GM21423 (cell line): ENCODE measurements at regions not wholly inside any gene's neighbourhood (a gene's known extent, or its start where the extent isn't known, plus 50 kb on each side); places are given as distances from the start of the nearest gene placed in this dataset.

Experiments used
- ATAC-seq: cut with Tn5 transposase; IDR thresholded peaks from one replicate; pipeline ENCODE4 v1.9.1; 2021; ENCODE audit warnings: mild to moderate bottlenecking, moderate library complexity; ENCODE audit not compliant: unreplicated experiment

DNA sequence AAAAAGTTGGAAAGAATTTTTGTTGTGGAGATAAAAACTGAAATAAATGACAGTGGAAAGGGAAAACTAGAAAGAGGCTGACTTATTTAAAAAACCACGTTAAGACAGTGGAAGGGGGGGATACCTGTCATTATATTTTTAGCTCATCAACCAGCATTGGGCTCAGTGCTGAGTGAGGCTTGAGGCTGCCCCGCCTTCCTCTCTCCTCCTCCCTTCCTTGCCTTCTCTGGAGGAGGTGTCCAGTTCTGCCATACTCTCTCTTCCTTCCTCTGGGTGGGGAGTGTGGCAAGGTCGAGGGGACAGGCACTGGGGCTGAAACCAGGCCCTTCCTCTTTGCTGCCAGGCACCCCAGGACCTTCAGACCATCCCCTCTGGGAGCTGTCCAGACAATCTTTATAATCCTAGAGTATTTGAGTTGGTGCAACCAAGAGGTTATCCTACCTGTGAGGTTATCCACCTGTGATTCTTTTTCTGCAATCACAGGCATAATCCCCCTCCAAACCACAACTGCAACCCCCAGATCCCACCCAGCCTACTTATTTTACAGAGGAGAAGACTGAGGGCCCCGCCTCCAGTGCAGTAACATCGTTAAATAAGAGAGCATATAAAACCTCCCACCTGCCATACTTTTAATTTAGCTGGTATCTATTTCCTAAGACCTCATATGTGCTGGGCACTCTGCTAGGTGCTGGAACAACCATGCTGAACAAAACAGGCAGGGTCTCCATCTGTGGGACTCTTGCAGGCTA is 578.5 kb downstream of the BUD13 start:
- no peak for ATAC-seq

DNA sequence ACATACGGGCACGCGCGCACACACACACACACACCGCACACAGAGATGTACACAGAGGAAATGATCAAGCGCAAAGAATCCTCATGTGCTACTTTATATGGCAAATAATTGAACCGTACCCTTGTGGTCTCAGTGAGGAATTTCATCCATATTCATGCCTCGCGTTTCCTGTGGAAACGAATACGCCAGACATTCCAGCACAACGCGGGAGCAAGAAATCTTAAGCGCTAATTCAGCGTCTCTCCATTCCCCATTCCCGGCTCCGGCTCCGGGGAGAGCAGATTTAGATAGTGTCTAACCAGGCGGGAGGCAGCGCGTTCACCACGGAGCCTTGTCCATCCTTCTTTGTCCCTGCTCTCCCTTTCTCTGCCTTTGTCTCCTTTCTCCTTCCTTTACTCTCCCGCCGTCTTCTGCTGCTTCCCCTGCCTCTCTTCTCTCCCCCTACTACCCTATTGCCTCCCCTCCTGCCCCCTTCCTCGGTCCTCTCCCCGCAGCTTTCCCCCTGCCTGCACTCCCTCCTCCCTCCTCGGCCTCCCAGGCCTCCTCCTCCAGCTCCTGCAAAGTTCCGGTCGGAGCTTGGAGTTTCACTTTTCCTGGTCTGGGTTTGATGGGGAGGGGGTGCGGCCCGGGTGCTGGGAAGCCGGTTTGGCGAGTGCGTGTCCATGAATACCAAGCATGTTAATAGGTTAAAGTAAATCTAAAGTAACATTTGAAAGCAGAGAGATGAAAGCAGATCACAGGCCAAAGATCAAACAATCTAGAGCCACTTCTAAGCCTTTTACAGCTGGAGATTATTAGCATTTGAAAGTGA is 579.3 kb downstream of the BUD13 start:
- ATAC-seq = no peak

DNA sequence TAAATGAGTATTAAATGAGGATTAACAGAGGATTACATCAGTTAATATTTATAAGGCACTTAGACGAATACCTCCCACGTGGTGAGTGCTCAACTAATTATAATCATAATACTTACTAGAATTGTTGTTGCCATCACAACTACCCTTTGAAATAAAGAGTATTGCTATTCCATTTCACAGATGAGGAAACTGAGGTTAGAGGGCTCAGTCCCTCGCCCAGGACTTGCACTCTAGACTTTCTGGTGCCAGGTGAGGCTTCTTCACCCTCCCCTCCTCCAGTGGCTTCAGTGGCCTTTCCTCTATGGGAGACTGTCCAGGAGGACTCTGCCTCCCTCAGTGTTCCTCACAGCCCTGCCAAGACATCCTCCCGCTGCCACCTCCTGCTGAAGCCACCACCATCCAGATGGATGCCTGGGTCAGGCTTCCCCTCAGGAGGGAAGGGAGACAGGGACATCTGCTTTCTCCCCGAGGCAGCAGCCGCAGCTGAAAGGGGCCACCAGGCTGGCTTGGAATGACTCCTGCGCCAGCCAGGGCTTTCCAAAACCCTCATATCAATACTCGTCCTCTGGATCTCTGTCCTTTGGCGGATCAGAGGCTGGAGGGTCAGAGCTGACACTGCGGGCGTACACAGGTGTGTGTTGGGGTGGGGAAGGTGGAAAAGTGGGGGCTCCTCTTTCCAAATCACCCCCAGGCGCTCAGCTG is 580.1 kb downstream of the BUD13 start:
- ATAC-seq = no peak

DNA sequence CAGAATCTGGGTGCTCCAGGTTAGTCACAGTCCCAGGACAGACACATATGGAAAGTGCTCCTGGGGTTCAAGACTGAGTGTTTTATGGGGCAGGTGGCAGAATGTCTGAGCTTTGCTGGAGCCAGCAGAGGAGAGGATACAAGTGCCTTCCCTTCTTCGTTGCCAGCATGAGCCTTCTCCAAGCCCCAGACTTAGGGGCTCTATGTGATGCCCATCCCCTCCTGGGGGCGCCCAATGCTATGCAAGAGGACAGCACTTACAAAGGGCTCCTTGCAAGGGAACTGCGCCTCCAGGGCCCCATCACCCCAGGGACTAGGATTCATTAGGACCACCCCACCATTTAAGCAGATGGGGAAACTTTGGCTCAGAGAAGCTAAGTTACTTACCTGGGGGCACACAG is 581.9 kb downstream of the BUD13 start:
- no peak for ATAC-seq

DNA sequence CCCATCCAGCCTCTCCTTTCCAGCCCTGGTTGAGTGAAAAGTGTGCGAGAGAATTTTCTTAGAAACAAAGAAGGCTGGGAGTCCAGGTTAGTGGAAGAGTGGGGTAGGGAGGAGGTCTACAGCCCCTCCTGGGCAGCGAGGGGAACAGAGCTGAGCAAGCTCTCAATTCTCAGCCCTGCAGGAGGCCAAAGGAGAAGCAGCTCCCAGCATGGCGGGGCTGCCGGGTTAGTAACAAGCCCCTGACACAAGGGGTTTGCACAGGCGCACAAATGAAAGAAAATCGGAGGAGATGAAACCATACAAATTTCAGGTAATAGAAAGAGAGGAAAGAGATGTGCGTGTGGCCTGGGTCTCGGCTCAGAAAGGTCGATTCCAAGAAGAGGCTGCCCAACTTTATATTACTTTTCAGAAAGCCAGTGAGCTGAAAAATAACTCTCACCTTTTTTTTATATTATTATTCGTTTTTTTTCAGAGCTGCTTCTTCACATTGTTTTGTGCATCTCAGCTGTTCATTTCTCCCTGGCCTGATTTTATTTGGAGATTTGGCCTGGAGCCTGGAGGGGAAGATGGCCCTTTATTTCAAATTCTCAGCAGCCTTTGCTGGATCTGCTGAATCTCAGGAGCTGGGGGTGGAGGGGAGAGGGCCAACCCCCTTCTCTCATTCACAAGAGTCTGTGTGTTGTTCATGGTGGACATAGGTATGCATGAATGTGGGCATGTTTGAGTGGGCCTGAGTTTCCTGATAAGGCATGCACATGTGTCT is 583.2 kb downstream of the BUD13 start:
- ATAC-seq = no peak

DNA sequence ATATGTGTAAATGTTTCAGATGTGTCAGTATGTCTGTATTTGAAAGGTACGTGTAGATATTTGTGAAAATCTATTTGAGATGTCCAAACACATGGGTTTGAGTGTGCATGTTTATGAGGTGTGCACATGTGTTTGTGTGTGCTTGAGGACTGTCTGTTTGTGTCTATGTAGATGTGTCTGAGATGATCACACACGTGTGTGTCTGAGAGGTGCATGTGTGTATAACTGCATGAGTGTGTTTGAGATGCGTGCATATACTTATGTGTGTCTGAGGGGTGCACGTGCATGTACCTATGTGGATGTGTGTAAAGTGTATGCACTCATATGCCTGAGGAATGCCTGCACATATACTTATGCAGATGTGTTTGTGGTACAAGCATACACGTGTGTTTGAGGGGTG is 584.4 kb downstream of the BUD13 start:
- ATAC-seq = no peak

DNA sequence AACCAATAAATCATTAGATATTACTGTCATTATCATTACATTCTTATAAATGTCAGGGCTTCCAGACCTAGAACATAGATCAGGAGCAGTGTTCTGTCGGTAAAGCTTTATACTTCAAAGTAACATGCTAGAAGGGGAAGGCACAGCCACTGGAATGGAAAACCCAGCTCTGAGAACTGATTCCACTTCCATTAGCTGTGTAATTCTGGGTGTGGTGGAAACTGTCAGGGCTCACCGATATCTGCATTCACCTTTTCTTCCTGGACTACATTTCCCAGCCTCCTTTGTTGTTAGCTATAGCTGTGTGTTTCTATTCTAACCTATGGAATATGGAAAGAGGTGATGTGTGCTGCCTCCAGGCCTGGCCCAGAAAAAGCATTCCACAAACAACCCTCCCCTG is 585.8 kb downstream of the BUD13 start:
- ATAC-seq = no peak

DNA sequence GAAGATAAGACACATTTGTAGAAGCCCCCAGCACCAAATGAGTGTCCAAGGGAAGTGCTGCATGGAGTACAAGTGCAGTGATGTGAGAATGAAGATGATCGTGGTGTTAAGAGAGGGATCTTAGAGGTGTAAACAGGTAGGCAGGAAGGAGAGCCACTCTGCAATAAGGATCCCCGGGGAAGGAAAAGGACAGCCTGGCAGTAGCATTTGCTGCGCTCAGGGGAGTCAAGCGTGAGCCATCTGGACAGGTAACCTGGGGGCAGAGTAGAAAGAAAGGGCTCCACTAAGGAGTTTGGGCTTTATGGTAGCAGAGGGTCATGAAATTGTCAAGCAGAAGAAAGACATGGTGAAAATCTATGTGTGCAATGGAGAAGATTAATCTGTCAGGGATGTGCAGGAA is 587.2 kb downstream of the BUD13 start:
- no peak for ATAC-seq

DNA sequence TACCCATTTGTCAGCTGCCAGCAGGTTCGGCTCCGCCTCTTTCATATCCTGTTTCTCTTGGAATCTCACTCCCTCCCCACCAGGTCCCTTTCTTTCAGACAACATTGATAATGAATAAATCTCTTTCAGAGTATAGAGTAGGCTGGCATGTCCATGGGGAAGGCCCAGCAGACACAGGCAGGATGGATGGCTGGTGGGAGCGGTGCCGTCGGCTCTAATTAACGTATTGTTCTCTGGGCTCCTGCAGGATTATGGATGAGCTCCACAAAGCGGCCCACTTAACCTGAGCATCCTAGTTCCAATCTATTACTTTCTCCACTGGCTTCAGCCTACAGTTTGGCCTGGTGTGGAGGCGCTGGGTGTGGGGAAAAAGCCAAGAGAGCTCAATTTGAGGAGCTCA is 588.0 kb downstream of the BUD13 start:
- ATAC-seq = no peak

DNA sequence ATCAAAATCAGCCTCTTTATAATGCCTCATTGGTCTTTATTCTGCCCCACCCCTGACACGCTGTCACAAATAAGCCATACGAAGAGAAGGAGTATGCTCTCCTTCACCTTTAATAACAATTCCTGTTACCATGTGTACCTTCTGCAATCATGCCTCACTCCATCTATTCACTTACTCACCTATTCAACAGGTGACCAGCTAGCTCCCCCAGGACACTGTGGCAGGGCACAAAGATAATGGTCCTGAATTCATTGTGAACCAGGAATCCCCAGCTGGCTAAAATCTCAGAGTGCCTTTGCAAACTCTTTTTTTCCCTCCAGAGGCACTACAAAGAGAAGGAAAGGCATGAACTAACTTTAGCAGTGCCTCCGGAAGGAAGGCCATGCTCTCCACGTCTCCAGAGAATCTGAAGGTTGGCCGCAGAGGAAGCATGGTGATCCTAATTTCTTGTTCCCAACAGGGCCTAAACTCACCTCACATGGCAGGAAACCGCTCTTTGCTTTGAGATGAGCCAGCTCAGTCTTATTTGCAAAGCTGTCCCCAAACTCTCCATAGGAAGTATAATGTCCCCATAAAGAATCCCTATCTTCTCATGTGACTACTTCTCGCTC is 590.3 kb downstream of the BUD13 start:
- no peak for ATAC-seq

DNA sequence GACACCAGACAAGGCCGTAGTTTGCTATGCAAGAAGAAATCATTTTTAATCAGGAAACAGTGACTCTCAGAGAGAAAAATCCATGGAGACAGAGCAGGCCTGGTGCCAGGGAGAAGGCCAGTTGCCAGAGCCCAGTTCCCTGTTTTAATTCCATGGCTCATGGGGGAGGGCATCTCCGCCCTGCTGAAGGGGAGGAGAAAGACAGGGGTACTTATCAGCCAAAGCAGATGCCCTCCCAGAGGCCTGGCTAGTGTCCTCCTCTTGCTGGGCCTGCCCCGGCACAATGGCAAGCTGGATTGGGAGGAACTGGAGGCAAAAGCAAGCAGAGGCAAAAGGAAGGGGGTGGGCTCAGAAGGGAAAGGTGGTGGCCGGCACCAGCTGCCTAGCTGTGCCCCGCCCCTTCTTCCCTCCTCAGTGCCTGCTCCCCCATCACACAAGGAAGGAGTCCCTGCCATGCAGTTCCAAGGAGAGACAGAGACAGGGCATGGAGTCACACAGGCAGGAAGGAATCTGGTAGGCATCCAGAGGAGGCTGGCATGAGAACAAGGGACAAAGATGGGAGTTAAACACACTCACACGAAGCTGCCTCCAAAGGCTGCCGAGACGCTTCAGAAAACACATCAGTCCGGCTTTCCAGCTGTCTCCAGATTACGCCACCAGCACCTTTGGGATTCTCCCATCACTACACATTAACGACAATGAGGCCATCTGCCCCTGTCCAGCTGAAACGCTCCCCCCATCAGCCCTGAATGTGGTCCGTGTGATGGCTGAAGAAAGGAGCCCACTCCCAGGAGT is 591.8 kb downstream of the BUD13 start:
- no peak for ATAC-seq

DNA sequence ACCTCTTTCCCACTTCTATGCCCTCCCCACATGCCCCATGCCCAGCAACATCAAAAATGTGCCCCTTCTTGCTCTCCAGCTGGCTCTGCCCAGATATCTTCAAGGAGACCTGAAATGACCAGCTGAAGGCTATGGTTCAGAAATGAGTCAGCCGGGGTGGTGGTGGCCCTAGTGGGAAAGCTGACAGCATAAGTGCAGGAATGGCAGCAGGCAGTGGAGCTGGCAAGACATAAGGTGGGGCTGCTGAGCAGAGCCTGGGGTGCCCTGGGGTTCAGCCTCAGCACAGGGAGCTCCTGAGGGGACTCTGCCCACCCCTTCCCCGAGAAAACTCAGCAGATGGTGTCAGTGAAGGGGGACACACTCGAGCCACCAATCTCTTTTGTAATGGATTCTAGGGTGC is 593.4 kb downstream of the BUD13 start:
- no peak for ATAC-seq

DNA sequence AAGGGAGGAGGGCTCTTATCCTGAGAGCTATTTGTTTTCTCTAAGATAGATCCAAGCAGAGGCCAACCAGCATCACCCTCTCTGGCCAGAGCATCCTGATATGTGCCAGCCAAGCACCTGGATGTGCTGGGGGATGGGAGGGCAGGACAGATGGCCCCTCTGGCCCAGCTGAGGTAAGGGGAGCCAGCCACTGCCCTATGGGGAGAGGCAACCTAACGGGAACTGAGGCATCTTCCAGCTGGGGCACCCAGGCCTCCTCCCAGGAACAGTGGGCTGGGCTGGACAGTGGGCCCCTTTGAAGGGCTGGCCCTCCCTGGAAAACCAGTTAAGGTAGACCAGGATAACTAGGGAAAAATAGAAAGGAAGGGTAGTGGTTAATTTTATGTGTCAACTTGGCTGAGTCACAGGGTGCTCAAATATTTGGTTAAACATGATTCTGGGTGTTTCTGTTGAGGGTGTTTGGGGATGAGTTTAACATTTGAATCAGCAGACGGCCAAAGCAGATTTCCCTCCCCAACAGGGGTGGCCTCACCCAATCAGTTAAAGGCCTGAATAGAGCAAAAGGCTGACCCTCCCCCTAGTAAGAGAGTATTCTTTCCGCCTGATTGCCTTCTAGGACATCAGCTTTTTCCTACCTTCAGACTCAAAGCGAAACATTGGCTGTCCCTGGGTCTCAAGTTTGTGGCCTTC is 595.1 kb downstream of the BUD13 start:
- no peak for ATAC-seq

DNA sequence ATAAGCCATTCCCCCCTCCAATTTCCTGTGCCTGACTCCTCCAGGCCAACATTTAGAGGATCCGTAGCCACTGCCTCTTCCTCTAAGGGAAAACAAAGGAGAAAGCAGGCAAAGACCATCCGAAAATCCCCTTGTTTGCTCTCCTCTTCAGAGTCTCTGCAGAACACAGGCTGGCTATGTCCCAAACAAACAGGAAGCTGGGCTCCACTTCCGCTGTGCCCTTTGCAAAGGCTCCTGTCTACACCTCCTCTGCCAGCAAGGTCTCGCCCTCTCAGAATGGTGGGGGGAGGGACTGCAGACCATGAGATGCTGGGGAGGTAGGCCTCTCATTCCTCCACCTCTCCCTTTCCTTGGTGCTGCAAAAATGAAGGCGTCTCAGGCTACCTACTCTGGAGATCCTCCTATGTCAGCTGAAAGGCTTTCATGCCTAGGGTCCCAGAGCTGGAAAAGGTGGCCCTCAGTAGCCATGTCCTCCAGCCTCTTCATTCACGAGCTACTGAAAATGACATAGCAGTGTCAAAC is 596.2 kb downstream of the BUD13 start:
- ATAC-seq = no peak

DNA sequence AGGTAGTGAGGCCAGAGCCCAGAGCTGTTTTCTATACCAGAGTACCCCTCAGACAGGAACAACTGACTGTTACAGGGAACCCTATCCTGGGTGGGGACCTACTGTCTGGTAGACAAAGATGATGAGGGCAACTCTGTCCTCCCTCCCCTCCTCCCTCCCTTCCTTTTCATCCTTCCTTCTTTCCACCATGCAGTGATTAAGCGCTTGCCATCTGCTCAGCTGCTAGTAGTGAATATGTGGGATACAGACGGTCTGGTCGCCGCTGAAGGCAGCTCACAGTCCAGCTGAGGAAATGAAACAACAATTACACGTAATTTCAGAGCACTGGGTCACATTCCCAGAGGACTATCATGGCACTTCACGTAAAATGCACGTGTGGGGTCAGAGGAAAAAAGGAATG is 597.1 kb downstream of the BUD13 start:
- ATAC-seq = no peak

DNA sequence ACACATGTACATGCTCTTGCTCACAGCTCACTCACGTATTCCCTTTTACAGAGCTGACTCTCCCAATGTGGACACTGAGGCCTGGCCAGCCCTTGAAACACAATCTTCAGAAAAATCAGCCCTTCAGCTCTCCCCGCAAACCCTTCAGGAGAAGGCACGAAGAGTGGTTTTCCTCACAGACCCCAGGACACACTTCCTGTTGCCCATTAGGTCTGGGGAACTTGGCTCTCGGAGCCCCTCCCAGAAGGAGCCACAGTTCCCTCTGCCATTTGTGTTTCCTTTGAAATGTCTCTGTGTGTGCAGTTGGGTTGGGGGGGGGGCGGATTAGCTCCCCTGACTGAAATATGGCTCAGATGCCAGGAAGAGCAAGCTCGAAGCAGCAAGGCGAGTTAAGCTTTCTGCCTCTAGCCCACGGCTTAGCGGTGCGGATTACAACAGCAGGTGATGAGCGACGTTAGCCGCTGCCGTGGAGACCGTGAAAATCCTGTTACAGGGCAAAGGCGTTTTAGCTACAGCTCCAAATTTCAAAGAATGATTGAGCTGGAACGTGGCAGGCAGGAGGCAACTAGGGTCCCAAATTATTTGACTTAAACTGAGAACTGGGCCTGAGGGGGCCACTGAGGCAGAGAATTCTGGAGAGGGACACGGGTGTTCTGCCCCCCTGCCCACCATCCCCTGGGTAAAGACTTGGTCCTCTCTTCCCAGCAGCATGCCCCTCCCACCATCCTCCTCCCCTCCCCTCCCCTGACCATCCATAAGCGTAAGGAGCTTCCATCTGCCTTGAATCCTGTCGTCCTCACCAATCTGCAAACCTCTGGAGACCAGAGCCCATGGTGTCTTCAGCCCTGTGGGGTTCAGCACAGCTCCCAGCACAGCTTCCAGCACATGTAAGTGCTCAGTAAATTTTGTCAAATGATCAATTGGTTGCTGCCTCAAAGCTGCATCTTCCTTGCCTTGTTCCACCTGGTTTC is 598.6 kb downstream of the BUD13 start:
- no peak for ATAC-seq

DNA sequence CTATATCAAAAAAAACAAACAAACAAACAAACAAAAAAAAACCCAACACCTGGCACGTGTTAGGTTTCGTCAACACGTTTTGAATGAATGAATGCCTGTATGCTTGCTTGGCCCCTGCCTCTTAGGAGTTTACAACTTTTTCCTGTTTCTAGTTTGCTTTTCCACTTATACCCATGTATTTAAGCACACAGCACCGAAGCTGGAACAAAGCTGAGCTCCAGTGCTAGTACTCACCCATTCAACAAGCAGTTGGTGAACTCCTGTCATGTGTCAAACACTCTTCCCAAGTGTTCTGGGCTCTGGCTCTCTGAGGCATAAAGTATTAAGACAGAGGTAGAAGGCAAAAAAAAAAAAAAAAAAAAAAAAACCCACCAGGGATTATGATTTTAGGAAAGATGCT is 599.3 kb downstream of the BUD13 start:
- no peak for ATAC-seq

DNA sequence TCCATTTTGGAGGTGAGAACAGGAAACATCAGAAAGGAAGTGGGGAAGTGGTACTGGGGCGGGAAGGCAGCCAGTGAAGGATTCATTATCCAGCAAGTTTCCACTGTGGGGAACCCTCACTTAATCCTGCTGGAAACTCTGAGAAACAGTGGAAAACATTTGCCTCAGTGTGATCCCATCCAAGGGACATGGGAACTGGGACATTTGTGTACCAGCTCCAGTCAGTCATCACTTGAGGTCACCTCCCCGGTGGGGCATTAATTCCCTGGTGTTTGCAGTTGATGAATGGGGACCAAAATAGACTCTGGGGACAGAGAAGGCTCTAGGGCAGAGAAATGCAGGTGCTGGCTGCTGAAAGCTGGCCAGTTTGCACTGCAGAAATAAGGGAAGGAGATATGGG is 599.9 kb downstream of the BUD13 start:
- no peak for ATAC-seq
